ENCODE measurements at regions not wholly inside any gene's neighbourhood (a gene's known extent, or its start where the extent isn't known, plus 50 kb on each side); places are given as distances from the start of the nearest gene placed in this dataset.

- H3K27ac ChIP-seq (ENCODE audit: low read length), result no peak overlapping the region
- H2AFZ ChIP-seq (ENCODE audit: low read length), result no peak overlapping the region
- no peaks in the 10 kb centered on the region for H3F3A ChIP-seq (ENCODE audit: insufficient read depth, low read length)
- DNase-seq, result no peak
- H3K9me2 ChIP-seq (replicated peaks; ENCODE audit: insufficient read depth, low read length), result no peaks in the 10 kb centered on the region
- H3K79me2 ChIP-seq (ENCODE audit: low read length), result no peaks in the 10 kb centered on the region
- no peaks in the 10 kb centered on the region for H3K4me1 ChIP-seq (ENCODE audit: low read length)
- no peak overlapping the region for H3K9ac ChIP-seq (ENCODE audit: low read length)
- H3K4me2 ChIP-seq (ENCODE audit: low read depth, low read length), result no peak overlapping the region
- no peaks in the 10 kb centered on the region for H3K36me3 ChIP-seq (replicated peaks; ENCODE audit: insufficient read depth, low read length)
- no peaks in the 10 kb centered on the region for H3K9me3 ChIP-seq (replicated peaks; ENCODE audit: insufficient read depth, low read length)
- H3K27me3 ChIP-seq (replicated peaks; ENCODE audit: insufficient read depth, low read length), result no peaks in the 10 kb centered on the region
- TF ChIP-seq EZH2phosphoT487 (IDR thresholded peaks at IDR 0.05; ENCODE audit: low read length) (no peak), CTCF (IDR thresholded peaks at IDR 0.05; ENCODE audit: low read length) (no peak), EZH2 (optimal IDR thresholded peaks at IDR 0.05; ENCODE audit: low read depth, low read length) (no peak)
- H4K20me1 ChIP-seq (ENCODE audit: insufficient read depth, low read length), result no peaks in the 10 kb centered on the region
- no peak overlapping the region for H3K4me3 ChIP-seq (ENCODE audit: low read length)
Observed at GRCh38 chr2:59830601-59831000, 722.9 kb downstream of the BCL11A start.

GRCh38 chr2:59827677-59828076 is 725.8 kb downstream of the BCL11A start:
- Histone ChIP-seq H3K36me3 (replicated peaks; ENCODE audit: insufficient read depth, low read length) (no peaks in the 10 kb centered on the region), H4K20me1 (ENCODE audit: insufficient read depth, low read length) (no peaks in the 10 kb centered on the region), H3K4me3 (ENCODE audit: low read length) (no peak overlapping the region), H3K9me3 (replicated peaks; ENCODE audit: insufficient read depth, low read length) (no peaks in the 10 kb centered on the region), H3K4me1 (ENCODE audit: low read length) (no peaks in the 10 kb centered on the region), H3K79me2 (ENCODE audit: low read length) (no peaks in the 10 kb centered on the region), H3K27me3 (replicated peaks; ENCODE audit: insufficient read depth, low read length) (no peaks in the 10 kb centered on the region), H3K9ac (ENCODE audit: low read length) (no peak overlapping the region), H3K27ac (ENCODE audit: low read length) (no peak overlapping the region), H2AFZ (ENCODE audit: low read length) (no peak overlapping the region), H3K4me2 (ENCODE audit: low read depth, low read length) (no peak overlapping the region), H3F3A (ENCODE audit: insufficient read depth, low read length) (no peaks in the 10 kb centered on the region), H3K9me2 (replicated peaks; ENCODE audit: insufficient read depth, low read length) (no peaks in the 10 kb centered on the region)
- DNase-seq, result no peak
- no peak for TF ChIP-seq EZH2phosphoT487 (IDR thresholded peaks at IDR 0.05; ENCODE audit: low read length)
- TF ChIP-seq EZH2 (optimal IDR thresholded peaks at IDR 0.05; ENCODE audit: low read depth, low read length), result no peak
- TF ChIP-seq CTCF (IDR thresholded peaks at IDR 0.05; ENCODE audit: low read length), result no peak

GRCh38 chr2:59826177-59826576 is 727.3 kb downstream of the BCL11A start:
- no peak for DNase-seq
- Histone ChIP-seq H3K27me3 (replicated peaks; ENCODE audit: insufficient read depth, low read length) (no peaks in the 10 kb centered on the region), H3F3A (ENCODE audit: insufficient read depth, low read length) (no peaks in the 10 kb centered on the region), H3K4me1 (ENCODE audit: low read length) (no peaks in the 10 kb centered on the region), H4K20me1 (ENCODE audit: insufficient read depth, low read length) (no peaks in the 10 kb centered on the region), H3K79me2 (ENCODE audit: low read length) (no peaks in the 10 kb centered on the region), H3K36me3 (replicated peaks; ENCODE audit: insufficient read depth, low read length) (no peaks in the 10 kb centered on the region), H3K27ac (ENCODE audit: low read length) (no peak overlapping the region), H3K4me3 (ENCODE audit: low read length) (no peak overlapping the region), H2AFZ (ENCODE audit: low read length) (no peak overlapping the region), H3K9me3 (replicated peaks; ENCODE audit: insufficient read depth, low read length) (no peaks in the 10 kb centered on the region), H3K9ac (ENCODE audit: low read length) (no peak overlapping the region), H3K4me2 (ENCODE audit: low read depth, low read length) (no peak overlapping the region), H3K9me2 (replicated peaks; ENCODE audit: insufficient read depth, low read length) (no peaks in the 10 kb centered on the region)
- TF ChIP-seq EZH2 (optimal IDR thresholded peaks at IDR 0.05; ENCODE audit: low read depth, low read length) (no peak), CTCF (IDR thresholded peaks at IDR 0.05; ENCODE audit: low read length) (no peak), EZH2phosphoT487 (IDR thresholded peaks at IDR 0.05; ENCODE audit: low read length) (no peak)

Data from MM.1S (cell line).